ENCODE measurements at regions not wholly inside any gene's neighbourhood (a gene's known extent, or its start where the extent isn't known, plus 50 kb on each side); places are given as distances from the start of the nearest gene placed in this dataset.

DNA sequence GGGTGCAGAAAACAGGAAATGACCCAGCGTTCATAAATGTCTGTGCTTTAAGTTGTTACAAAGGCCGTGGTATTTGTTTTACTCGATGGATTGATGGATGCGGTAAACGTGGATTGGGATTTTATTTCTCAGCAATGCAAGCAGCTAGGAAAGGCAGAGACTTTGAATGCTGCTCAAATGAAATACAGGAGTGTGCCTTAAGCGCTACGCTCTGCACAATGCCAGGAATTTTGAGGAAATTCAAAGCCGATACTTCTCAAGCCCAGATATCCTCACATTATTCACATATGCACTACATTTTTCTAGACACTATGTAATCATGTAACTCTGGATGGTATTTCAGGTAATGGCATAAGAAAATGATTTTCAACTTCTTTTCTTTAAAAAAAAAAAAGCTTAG lies 514.3 kb upstream of the ADARB2 start:
- H4K20me1 ChIP-seq (replicated peaks; ENCODE audit: insufficient read depth) = no peaks in the 10 kb centered on the region
- no peaks in the 10 kb centered on the region for H3K9me2 ChIP-seq (ENCODE audit: insufficient read depth)
- no peaks in the 10 kb centered on the region for H3K27me3 ChIP-seq (ENCODE audit: insufficient read depth)

DNA sequence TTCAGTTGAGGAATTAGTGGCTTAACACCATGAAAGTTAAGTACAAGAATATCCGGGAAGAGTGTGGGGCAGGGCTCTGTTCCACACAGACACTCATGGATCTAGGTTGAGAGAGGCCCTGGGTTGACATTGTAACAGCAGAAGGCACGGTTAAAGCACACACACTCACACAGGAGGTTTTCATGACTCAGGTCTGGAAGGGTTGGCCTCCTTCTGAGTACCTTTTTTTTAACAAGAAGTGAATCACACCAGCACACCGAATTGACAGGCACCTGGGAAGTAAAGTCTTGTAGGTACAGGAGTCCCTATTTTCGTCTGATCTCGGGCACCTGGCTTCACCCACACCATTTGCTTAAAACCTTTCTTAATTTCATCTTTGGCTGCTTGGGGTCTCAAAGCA lies 509.4 kb upstream of the ADARB2 start:
- no peaks in the 10 kb centered on the region for H3K36me3 Mint-ChIP-seq (ENCODE audit: low read depth)
- Histone ChIP-seq H3K9me2 (ENCODE audit: insufficient read depth) (peaks cover 9% of the 10 kb centered on the region; the same call in 1 of the 2 replicates), H3F3A (replicated peaks; ENCODE audit: low read depth) (no peaks in the 10 kb centered on the region), H3K27ac (ENCODE audit: low read depth) (no peak overlapping the region), H3K4me3 (no peak overlapping the region), H3K79me2 (replicated peaks; ENCODE audit: insufficient read depth) (no peaks in the 10 kb centered on the region), H2AFZ (no peak overlapping the region), H4K20me1 (replicated peaks; ENCODE audit: insufficient read depth) (no peaks in the 10 kb centered on the region), H3K27me3 (ENCODE audit: insufficient read depth) (no peaks in the 10 kb centered on the region), H3K4me1 (ENCODE audit: insufficient read depth) (no peaks in the 10 kb centered on the region), H3K4me2 (no peak overlapping the region), H3K36me3 (ENCODE audit: insufficient read depth) (no peaks in the 10 kb centered on the region)
- no peak overlapping the region for H3K27ac Mint-ChIP-seq
- no peak for DNase-seq (ENCODE audit: low spot score)
- ATAC-seq = no peak
- H3K4me3 Mint-ChIP-seq = no peak overlapping the region
- no peaks in the 10 kb centered on the region for H3K9me3 Mint-ChIP-seq
- H3K4me1 Mint-ChIP-seq = no peaks in the 10 kb centered on the region; the same call in 2 of the 3 replicates
- peaks cover 1% of the 10 kb centered on the region for H3K27me3 Mint-ChIP-seq (ENCODE audit: insufficient read depth, low read depth, poor library complexity)
- TF ChIP-seq STAT1 (IDR thresholded peaks at IDR 0.05; ENCODE audit: unreplicated experiment) = no peak
- TF ChIP-seq, protein P1, sequence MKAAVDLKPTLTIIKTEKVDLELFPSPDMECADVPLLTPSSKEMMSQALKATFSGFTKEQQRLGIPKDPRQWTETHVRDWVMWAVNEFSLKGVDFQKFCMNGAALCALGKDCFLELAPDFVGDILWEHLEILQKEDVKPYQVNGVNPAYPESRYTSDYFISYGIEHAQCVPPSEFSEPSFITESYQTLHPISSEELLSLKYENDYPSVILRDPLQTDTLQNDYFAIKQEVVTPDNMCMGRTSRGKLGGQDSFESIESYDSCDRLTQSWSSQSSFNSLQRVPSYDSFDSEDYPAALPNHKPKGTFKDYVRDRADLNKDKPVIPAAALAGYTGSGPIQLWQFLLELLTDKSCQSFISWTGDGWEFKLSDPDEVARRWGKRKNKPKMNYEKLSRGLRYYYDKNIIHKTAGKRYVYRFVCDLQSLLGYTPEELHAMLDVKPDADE (IDR thresholded peaks at IDR 0.05) = no peak
- TF ChIP-seq, protein P2, sequence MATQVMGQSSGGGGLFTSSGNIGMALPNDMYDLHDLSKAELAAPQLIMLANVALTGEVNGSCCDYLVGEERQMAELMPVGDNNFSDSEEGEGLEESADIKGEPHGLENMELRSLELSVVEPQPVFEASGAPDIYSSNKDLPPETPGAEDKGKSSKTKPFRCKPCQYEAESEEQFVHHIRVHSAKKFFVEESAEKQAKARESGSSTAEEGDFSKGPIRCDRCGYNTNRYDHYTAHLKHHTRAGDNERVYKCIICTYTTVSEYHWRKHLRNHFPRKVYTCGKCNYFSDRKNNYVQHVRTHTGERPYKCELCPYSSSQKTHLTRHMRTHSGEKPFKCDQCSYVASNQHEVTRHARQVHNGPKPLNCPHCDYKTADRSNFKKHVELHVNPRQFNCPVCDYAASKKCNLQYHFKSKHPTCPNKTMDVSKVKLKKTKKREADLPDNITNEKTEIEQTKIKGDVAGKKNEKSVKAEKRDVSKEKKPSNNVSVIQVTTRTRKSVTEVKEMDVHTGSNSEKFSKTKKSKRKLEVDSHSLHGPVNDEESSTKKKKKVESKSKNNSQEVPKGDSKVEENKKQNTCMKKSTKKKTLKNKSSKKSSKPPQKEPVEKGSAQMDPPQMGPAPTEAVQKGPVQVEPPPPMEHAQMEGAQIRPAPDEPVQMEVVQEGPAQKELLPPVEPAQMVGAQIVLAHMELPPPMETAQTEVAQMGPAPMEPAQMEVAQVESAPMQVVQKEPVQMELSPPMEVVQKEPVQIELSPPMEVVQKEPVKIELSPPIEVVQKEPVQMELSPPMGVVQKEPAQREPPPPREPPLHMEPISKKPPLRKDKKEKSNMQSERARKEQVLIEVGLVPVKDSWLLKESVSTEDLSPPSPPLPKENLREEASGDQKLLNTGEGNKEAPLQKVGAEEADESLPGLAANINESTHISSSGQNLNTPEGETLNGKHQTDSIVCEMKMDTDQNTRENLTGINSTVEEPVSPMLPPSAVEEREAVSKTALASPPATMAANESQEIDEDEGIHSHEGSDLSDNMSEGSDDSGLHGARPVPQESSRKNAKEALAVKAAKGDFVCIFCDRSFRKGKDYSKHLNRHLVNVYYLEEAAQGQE (IDR thresholded peaks at IDR 0.05; ENCODE audit: unreplicated experiment) = no peak
- TF ChIP-seq NANOG (IDR thresholded peaks at IDR 0.05; ENCODE audit: borderline replicate concordance) = no peak
- TF ChIP-seq, protein P3, sequence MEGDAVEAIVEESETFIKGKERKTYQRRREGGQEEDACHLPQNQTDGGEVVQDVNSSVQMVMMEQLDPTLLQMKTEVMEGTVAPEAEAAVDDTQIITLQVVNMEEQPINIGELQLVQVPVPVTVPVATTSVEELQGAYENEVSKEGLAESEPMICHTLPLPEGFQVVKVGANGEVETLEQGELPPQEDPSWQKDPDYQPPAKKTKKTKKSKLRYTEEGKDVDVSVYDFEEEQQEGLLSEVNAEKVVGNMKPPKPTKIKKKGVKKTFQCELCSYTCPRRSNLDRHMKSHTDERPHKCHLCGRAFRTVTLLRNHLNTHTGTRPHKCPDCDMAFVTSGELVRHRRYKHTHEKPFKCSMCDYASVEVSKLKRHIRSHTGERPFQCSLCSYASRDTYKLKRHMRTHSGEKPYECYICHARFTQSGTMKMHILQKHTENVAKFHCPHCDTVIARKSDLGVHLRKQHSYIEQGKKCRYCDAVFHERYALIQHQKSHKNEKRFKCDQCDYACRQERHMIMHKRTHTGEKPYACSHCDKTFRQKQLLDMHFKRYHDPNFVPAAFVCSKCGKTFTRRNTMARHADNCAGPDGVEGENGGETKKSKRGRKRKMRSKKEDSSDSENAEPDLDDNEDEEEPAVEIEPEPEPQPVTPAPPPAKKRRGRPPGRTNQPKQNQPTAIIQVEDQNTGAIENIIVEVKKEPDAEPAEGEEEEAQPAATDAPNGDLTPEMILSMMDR (conservative IDR thresholded peaks at IDR 0.05; ENCODE audit: low read depth in 2 of 2) = no peak
- TF ChIP-seq ZNF114 (CRISPR knock-in tag; IDR thresholded peaks at IDR 0.05) = no peak
- TF ChIP-seq ZNF331 (CRISPR knock-in tag; IDR thresholded peaks at IDR 0.05; ENCODE audit: low read depth) = no peak
- TF ChIP-seq EZH2phosphoT487 (IDR thresholded peaks at IDR 0.05; ENCODE audit: unreplicated experiment) = no peak
- no peak for TF ChIP-seq POLR2AphosphoS5 (IDR thresholded peaks at IDR 0.05; ENCODE audit: low read depth)
- TF ChIP-seq CREB1 (CRISPR knock-in tag; IDR thresholded peaks at IDR 0.05; ENCODE audit: low read depth) = no peak
- no peak for TF ChIP-seq JUNB (IDR thresholded peaks at IDR 0.05; ENCODE audit: unreplicated experiment)

More for the DNA sequence above, 514.3 kb upstream of the ADARB2 start:
- Mint-ChIP-seq H3K27ac (0 out of 2 replicates have a peak overlapping the region, but pooled peaks have one; percentile 20), H3K27me3 (ENCODE audit: insufficient read depth, low read depth, poor library complexity) (peaks cover 1% of the 10 kb centered on the region), H3K4me3 (no peak overlapping the region), H3K4me1 (no peaks in the 10 kb centered on the region), H3K9me3 (0 out of 3 replicates have a peak, but pooled peaks cover 2% of the 10 kb centered on the region), H3K36me3 (ENCODE audit: low read depth) (no peaks in the 10 kb centered on the region)
- ATAC-seq (no peak), DNase-seq (ENCODE audit: low spot score) (no peak)
- no peaks in the 10 kb centered on the region for H3F3A ChIP-seq (replicated peaks; ENCODE audit: low read depth)
- no peaks in the 10 kb centered on the region for H3K79me2 ChIP-seq (replicated peaks; ENCODE audit: insufficient read depth)
- H3K4me3 ChIP-seq = no peak overlapping the region
- no peak for TF ChIP-seq STAT1 (IDR thresholded peaks at IDR 0.05; ENCODE audit: unreplicated experiment)
- H2AFZ ChIP-seq = no peak overlapping the region; the same call in 1 of the 2 replicates
- no peak overlapping the region for H3K27ac ChIP-seq (ENCODE audit: low read depth)
- H3K4me2 ChIP-seq = no peak overlapping the region
- no peaks in the 10 kb centered on the region for H3K36me3 ChIP-seq (ENCODE audit: insufficient read depth)
- H3K4me1 ChIP-seq (ENCODE audit: insufficient read depth) = no peaks in the 10 kb centered on the region
